DMS 273 (cell line): ENCODE measurements at regions not wholly inside any gene's neighbourhood (a gene's known extent, or its start where the extent isn't known, plus 50 kb on each side); places are given as distances from the start of the nearest gene placed in this dataset.

Experiments
- DNase-seq: peaks from one replicate; lab custom pipeline; 2025; ENCODE audit not compliant: unreplicated experiment; lab: John Stamatoyannopoulos, UW

- DNase-seq, result no peak
Measured at GRCh38 chr6:56297022-56297989, 49.9 kb upstream of the COL21A1 start.
